GM21528 (cell line): ENCODE measurements at regions not wholly inside any gene's neighbourhood (a gene's known extent, or its start where the extent isn't known, plus 50 kb on each side); places are given as distances from the start of the nearest gene placed in this dataset.

Experiments used
- ATAC-seq: cut with Tn5 transposase; IDR thresholded peaks from one replicate; pipeline ENCODE4 v1.9.1; 2021; ENCODE audit warnings: mild to moderate bottlenecking, moderate library complexity; ENCODE audit not compliant: unreplicated experiment, low FRiP score

GRCh38 chr18:73662421-73662820 is 485.2 kb downstream of the FBXO15 start:
- ATAC-seq: no peak

GRCh38 chr18:73660931-73661856 is 486.4 kb downstream of the FBXO15 start:
- ATAC-seq: no peak

GRCh38 chr18:73656691-73657090 is 490.9 kb downstream of the FBXO15 start:
- no peak for ATAC-seq

GRCh38 chr18:73653827-73654226 is 493.8 kb downstream of the FBXO15 start:
- no peak for ATAC-seq

DNA sequence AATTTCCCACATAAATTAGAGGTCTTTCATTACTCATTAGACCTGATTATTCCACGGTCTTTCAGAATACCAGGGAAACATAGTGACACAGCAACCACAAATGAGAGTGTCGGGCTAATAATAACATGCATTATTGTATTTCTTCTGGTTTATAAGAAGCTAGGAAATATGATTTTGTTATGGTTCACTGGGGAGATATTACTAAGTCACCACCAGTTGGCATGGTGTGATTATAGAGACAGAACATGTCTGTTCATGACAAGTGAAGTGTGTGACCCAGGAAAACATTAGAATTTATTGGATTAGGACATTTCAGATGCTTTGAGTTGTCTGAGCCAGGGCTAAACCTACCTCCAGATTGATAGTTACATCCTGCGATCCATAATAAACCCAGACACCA is 494.4 kb downstream of the FBXO15 start:
- ATAC-seq: no peak

- no peak for ATAC-seq
Measured at GRCh38 chr18:73647391-73647790, 500.2 kb downstream of the FBXO15 start.

- no peak for ATAC-seq
Measured at GRCh38 chr18:73646772-73647171, 500.9 kb downstream of the FBXO15 start.

DNA sequence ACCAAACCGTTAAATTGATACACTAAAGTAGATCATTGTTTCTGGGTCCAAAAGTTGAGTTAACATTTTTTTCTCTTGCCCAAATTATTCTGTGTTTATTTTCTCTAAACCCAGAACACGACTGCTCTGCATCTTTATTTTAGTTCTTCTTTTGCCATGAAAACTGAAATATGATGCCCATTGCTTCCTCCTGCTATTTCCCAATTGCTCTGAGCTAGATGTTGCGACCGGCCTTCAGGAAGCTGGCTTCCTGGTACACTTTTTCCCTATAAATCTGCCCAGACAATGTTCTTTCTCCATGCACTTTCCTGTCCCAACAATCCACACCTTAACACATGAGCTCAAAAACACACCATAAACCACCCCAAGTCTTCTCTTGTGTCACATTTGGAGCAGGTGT is 501.4 kb downstream of the FBXO15 start:
- no peak for ATAC-seq

- ATAC-seq: no peak
Measured at GRCh38 chr18:73645160-73645715, 502.4 kb downstream of the FBXO15 start.

GRCh38 chr18:73639788-73640187 is 507.8 kb downstream of the FBXO15 start:
- no peak for ATAC-seq

GRCh38 chr18:73638709-73639108 is 508.9 kb downstream of the FBXO15 start:
- no peak for ATAC-seq

- no peak for ATAC-seq
Measured at GRCh38 chr18:73636355-73636754, 511.3 kb downstream of the FBXO15 start.

- no peak for ATAC-seq
Measured at GRCh38 chr18:73626859-73627258, 520.8 kb downstream of the FBXO15 start.

DNA sequence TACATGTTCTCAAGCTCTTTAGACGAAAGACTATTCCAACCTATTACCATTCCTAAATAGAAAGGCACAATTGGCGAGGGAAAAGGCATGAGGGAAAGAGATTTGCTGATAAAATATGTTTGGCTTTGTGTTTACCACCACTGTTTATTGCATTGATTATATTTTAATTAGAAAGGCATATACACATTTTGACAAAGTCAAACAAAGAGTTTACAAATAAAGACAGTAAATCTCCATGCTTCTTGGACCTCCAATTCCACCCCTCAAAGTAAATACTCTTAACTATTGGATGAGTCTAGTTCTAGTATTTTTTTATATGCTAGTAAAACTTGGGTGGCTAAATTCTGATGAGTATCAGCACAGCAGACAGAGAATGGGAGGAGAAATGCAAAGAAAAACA is 521.4 kb downstream of the FBXO15 start:
- ATAC-seq: no peak

- ATAC-seq: no peak
Measured at GRCh38 chr18:73621091-73621490, 526.5 kb downstream of the FBXO15 start.

DNA sequence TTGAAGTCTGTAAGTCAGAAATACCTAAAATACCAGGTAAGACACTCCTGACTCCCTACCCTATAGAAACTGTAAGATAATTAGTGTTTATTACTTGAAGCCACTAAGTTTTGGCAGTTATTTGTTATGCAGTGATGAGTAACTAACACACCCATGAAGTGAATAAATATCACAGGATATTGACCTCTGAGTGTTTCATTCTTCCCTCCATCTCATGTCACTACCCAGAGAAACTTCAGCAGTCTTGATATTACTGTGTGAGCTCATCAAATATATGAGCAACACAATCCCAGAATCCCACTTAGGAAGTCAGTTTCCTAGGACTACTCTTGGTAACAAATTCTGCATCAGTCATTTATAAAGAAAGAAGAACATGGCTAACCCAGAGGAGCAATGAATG is 529.7 kb downstream of the FBXO15 start:
- no peak for ATAC-seq

DNA sequence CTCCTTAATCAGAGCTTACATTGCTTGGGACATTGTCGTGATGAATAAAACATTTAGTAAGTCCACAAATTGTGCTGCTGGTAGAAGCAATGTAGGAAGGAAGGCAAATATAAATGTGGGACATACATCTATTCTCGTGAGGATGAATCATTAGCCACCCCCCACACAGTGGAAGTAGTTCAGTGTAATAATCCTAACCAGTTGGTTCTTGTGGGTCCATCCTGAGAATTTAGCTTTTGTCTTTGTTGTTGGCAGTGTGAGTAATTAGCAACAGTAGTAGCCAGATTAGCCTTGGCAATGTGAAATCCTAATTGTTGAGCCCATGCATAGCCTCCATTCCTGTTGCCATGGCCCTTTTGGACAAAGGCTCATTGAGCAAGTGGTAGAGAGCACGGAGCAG is 532.1 kb downstream of the FBXO15 start:
- no peak for ATAC-seq

GRCh38 chr18:73614812-73615211 is 532.8 kb downstream of the FBXO15 start:
- ATAC-seq: no peak

- no peak for ATAC-seq
Measured at GRCh38 chr18:73613706-73614340, 533.8 kb downstream of the FBXO15 start.

- ATAC-seq: no peak
Measured at GRCh38 chr18:73597832-73598615, 549.6 kb downstream of the FBXO15 start.

- ATAC-seq: no peak
Measured at GRCh38 chr18:73594749-73595148, 552.9 kb downstream of the FBXO15 start.
